Gastroesophageal sphincter (tissue), 4 donors: ENCODE measurements at regions not wholly inside any gene's neighbourhood (a gene's known extent, or its start where the extent isn't known, plus 50 kb on each side); places are given as distances from the start of the nearest gene placed in this dataset.

Source experiments
- ATAC-seq: fragments of 150-250 bp; one replicate; pipeline ENCODE4 v1.9.1; 2016; ENCODE audit warnings: mild to moderate bottlenecking, moderate library complexity
- H3K27ac ChIP-seq, 4 donors: fragments of 200-600 bp; sonication (generic) in 3 of 4; 1 replicate in 3 of 4; 2 replicates in 1 of 4; pipeline ENCODE4 v1.5.1; 2016 to 2019
- H3K27me3 ChIP-seq: fragments of 200-600 bp; sonication (generic); one replicate; pipeline ENCODE4 v1.5.1; 2019
- H3K36me3 ChIP-seq, 2 donors: fragments of 200-600 bp; sonication (generic); one replicate each; pipeline ENCODE4 v1.5.1; 2019; ENCODE audit warnings: control low read depth in 1 of 2
- H3K4me1 ChIP-seq, 3 donors: fragments of 200-600 bp; sonication (generic); 1 replicate in 2 of 3; 2 replicates in 1 of 3; pipeline ENCODE4 v1.5.1; 2016 to 2019; ENCODE audit warnings: control low read depth in 2 of 3
- H3K4me3 ChIP-seq, 2 donors: fragments of 200-600 bp; sonication (generic); one replicate each; pipeline ENCODE4 v1.5.1; 2019; ENCODE audit warnings: mild to moderate bottlenecking in 1 of 2, moderate library complexity in 1 of 2
- H3K9me3 ChIP-seq, 3 donors: fragments of 200-600 bp; sonication (generic); one replicate each; pipeline ENCODE4 v1.5.1; 2017 to 2019; ENCODE audit warnings: control low read depth in 2 of 3
- CTCF ChIP-seq, 4 experiments: fragments of 200-600 bp in 2 of 4; fragments of 450-650 bp in 2 of 4; sonication (generic) in 1 of 4; IDR thresholded peaks; one replicate each; pipeline ENCODE4 v1.5.1; 2017 to 2019; ENCODE audit warnings: antibody characterized with exemption in 4 of 4, mild to moderate bottlenecking in 2 of 4, moderate library complexity in 2 of 4
- EP300 ChIP-seq: sonication (generic); formaldehyde crosslinking; IDR thresholded peaks from one replicate; pipeline ENCODE4 v1.6.1; 2017; ENCODE audit warnings: antibody characterized with exemption, mild to moderate bottlenecking
- POLR2A ChIP-seq, 2 donors: fragments of 450-650 bp; IDR thresholded peaks; one replicate each; pipeline ENCODE4 v1.6.1; 2017; ENCODE audit warnings: antibody characterized with exemption in 2 of 2, mild to moderate bottlenecking in 2 of 2, moderate library complexity in 1 of 2
- POLR2AphosphoS5 ChIP-seq: sonication (generic); formaldehyde crosslinking; IDR thresholded peaks from one replicate; pipeline ENCODE4 v1.6.1; 2017; ENCODE audit warnings: antibody characterized with exemption
- WGBS, 2 donors: methylation state at CpG; one replicate each; pipeline ENCODE4 v1.1.5; 2018; ENCODE audit warnings: low coverage in 1 of 2; 5-methylcytosine and 5-hydroxymethylcytosine counted together

GRCh38 chr5:171555160-171555559, 135.7 kb downstream of the FGF18 start:
- Histone ChIP-seq H3K9me3 (peaks cover 0 to 4% (median 0%) of the 10 kb centered on the region in 3 donors), H3K36me3 (no peaks in the 10 kb centered on the region), H3K27me3 (no peaks in the 10 kb centered on the region), H3K4me3 (no peak overlapping the region), H3K4me1 (no peaks in the 10 kb centered on the region), H3K27ac (no peak overlapping the region)
- TF ChIP-seq CTCF (IDR thresholded peaks at IDR 0.05) (no peak), POLR2A (IDR thresholded peaks at IDR 0.05) (no peak), POLR2AphosphoS5 (no peak)
- WGBS, 2 donors: 73 to 80% methylated on average over 1 to 5 of the region's 6 CpGs
- no peak for ATAC-seq

GRCh38 chr5:171562822-171563221, 143.4 kb downstream of the FGF18 start:
- H3K4me3 ChIP-seq: no peak overlapping the region
- no peak overlapping the region for H3K27ac ChIP-seq
- no peak for ATAC-seq
- TF ChIP-seq CTCF (IDR thresholded peaks at IDR 0.05) (no peak), POLR2AphosphoS5 (no peak), EP300 (no peak), POLR2A (IDR thresholded peaks at IDR 0.05) (no peak)
- no peaks in the 10 kb centered on the region for H3K4me1 ChIP-seq
- peaks cover 0 to 4% (median 0%) of the 10 kb centered on the region in 3 donors for H3K9me3 ChIP-seq
- no peaks in the 10 kb centered on the region for H3K27me3 ChIP-seq
- no peaks in the 10 kb centered on the region for H3K36me3 ChIP-seq
- WGBS, 2 donors: 60 to 89% methylated on average over 1 to 3 of the region's 3 CpGs

DNA sequence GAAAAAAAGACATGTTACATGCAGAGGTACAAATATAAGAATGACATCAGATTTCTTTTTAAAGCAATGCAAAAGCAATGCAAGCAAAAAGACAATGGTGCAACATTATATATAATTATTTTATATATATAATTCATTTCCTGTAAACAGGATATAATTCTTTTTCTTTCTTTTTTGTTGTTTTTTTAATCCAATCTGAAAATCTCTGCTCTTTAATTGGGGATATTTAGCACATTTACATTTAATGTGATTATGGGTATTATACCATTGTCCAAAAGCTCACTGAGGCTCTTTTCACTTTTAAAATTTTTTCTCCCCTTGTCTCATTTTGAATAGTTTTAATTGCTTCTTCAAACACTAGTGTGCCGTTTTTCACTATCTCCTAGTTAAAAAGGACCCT, 148.9 kb downstream of the FGF18 start:
- Histone ChIP-seq H3K27me3 (no peaks in the 10 kb centered on the region), H3K9me3 (peaks cover 0 to 38% (median 0%) of the 10 kb centered on the region in 3 donors), H3K4me3 (no peak overlapping the region), H3K36me3 (no peaks in the 10 kb centered on the region), H3K4me1 (no peaks in the 10 kb centered on the region), H3K27ac (no peak overlapping the region)
- no peak for ATAC-seq
- TF ChIP-seq POLR2A (IDR thresholded peaks at IDR 0.05) (no peak), POLR2AphosphoS5 (no peak), EP300 (no peak), CTCF (IDR thresholded peaks at IDR 0.05) (no peak)
- 67 to 91% methylated on average over 1 of the region's 1 CpG for WGBS, 2 donors

DNA sequence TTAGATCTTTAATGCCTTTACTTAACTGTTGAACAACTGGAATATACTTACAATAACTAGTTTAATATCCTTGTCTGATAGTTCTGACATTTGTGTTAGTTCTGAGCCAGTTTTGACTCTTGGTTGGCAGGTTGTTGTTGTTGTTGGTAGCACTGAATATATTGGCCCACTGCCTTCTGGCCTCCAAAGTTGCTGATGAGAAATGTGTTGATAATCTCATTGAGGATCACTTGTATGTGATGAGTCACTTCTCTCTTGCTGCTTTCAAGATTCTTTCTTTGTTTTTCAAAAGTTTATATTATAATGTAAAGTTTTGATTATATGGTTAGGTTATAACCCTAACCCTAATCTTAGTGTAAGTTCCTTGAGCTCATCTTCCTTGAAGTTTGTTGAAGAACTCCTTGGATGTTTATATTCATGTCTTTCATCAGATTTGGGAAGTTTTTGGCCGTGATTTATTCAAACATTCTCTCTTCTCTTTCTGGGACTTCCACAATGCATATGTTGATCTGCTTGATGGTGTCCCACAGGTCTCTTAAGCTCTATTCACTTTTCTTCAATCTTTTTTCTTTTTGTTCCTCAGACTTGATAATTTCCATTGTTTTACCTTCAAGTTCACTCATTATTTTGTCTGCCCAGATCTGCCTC, 149.7 kb downstream of the FGF18 start:
- H3K27me3 ChIP-seq: no peaks in the 10 kb centered on the region

GRCh38 chr5:171570244-171570825, 150.9 kb downstream of the FGF18 start:
- 54 to 83% methylated on average over 1 to 2 of the region's 2 CpGs for WGBS, 2 donors
- H3K9me3 ChIP-seq: peaks cover 0 to 39% (median 0%) of the 10 kb centered on the region in 3 donors
- TF ChIP-seq EP300: no peak
- no peak for TF ChIP-seq POLR2AphosphoS5
- TF ChIP-seq POLR2A (IDR thresholded peaks at IDR 0.05): no peak
- H3K4me1 ChIP-seq: no peaks in the 10 kb centered on the region
- H3K36me3 ChIP-seq: no peaks in the 10 kb centered on the region
- ATAC-seq: no peak
- no peak overlapping the region for H3K27ac ChIP-seq
- H3K27me3 ChIP-seq: no peaks in the 10 kb centered on the region
- H3K4me3 ChIP-seq: no peak overlapping the region

More for the DNA sequence above, 149.7 kb downstream of the FGF18 start:
- Histone ChIP-seq H3K36me3 (no peaks in the 10 kb centered on the region), H3K4me3 (no peak overlapping the region), H3K4me1 (no peaks in the 10 kb centered on the region), H3K27ac (no peak overlapping the region), H3K9me3 (peaks cover 0 to 38% (median 0%) of the 10 kb centered on the region in 3 donors)
- 0 to 25% methylated on average over 1 of the region's 1 CpG for WGBS, 2 donors
- ATAC-seq: no peak
- TF ChIP-seq POLR2A (IDR thresholded peaks at IDR 0.05): no peak
- TF ChIP-seq POLR2AphosphoS5: no peak

DNA sequence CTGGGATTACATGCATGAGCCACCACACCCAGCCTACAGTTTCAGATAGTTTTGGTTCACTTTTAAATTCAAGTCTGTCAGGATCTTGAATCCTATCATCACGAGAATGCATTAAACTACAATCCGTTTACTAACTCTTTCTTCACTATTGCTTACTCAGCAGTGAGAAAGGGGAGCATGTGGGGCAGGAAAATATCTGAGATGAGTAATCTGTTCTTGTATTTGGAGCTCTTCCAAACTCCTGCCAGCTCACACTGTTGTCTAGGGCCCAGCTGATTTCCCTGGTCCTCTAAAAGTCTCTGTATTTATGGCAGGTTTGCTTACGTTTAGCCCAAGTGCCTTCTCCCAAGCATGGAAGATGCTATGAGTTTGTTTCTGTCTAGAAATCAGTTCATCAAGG, 152.2 kb downstream of the FGF18 start:
- Histone ChIP-seq H3K4me1 (no peaks in the 10 kb centered on the region), H3K36me3 (no peaks in the 10 kb centered on the region), H3K9me3 (peaks cover 0 to 48% (median 0%) of the 10 kb centered on the region in 3 donors), H3K27me3 (no peaks in the 10 kb centered on the region), H3K4me3 (no peak overlapping the region), H3K27ac (no peak overlapping the region)
- ATAC-seq: no peak
- WGBS, 2 donors: 25 to 70% methylated on average over 1 to 2 of the region's 3 CpGs
- TF ChIP-seq POLR2AphosphoS5: no peak
- TF ChIP-seq POLR2A (IDR thresholded peaks at IDR 0.05): no peak
- no peak for TF ChIP-seq CTCF (IDR thresholded peaks at IDR 0.05)
- no peak for TF ChIP-seq EP300
